OCI-LY1 (cell line): ENCODE measurements at regions not wholly inside any gene's neighbourhood (a gene's known extent, or its start where the extent isn't known, plus 50 kb on each side); places are given as distances from the start of the nearest gene placed in this dataset.

Experiments used
- H2AFZ ChIP-seq: fragments of 200-600 bp; sonication (generic), shearing (Covaris generic); 2 replicates; pipeline ENCODE4 v1.6.0; 2014; ENCODE audit warnings: antibody characterized with exemption, mild to moderate bottlenecking, low read length
- H3F3A ChIP-seq: fragments of 200-600 bp; sonication (generic), shearing (Covaris generic); 2 replicates; pipeline ENCODE4 v1.6.0; 2014; ENCODE audit warnings: mild to moderate bottlenecking, antibody characterized with exemption, low read length, moderate library complexity; ENCODE audit not compliant: insufficient read depth
- H3K27ac ChIP-seq: fragments of 200-600 bp; sonication (generic); 2 replicates; pipeline ENCODE4 v1.5.1; 2014; ENCODE audit warnings: low read length, mixed run types, mild to moderate bottlenecking, low read depth; ENCODE audit not compliant: poor library complexity, severe bottlenecking
- H3K27me3 ChIP-seq: fragments of 200-600 bp; sonication (generic); 2 replicates; pipeline ENCODE4 v1.6.0; 2014; ENCODE audit warnings: antibody characterized with exemption, mild to moderate bottlenecking, low read length, moderate library complexity; ENCODE audit not compliant: insufficient read depth
- H3K36me3 ChIP-seq: fragments of 200-600 bp; sonication (generic); 2 replicates; pipeline ENCODE4 v1.6.1; 2014; ENCODE audit warnings: mild to moderate bottlenecking, antibody characterized with exemption, low read length, moderate library complexity, mixed read lengths; ENCODE audit not compliant: insufficient read depth
- H3K4me1 ChIP-seq: fragments of 200-600 bp; sonication (generic); 2 replicates; pipeline ENCODE4 v1.5.1; 2014; ENCODE audit warnings: mild to moderate bottlenecking, low read length, moderate library complexity; ENCODE audit not compliant: insufficient read depth, severe bottlenecking
- H3K4me2 ChIP-seq: fragments of 200-600 bp; sonication (generic), shearing (Covaris generic); 2 replicates; pipeline ENCODE4 v1.6.1; 2014; ENCODE audit warnings: low read length
- H3K4me3 ChIP-seq: fragments of 200-600 bp; sonication (generic); 2 replicates; pipeline ENCODE4 v1.5.1; 2014; ENCODE audit warnings: low read length, low read depth, mild to moderate bottlenecking, mixed read lengths; ENCODE audit not compliant: poor library complexity, severe bottlenecking
- H3K79me2 ChIP-seq: fragments of 200-600 bp; shearing (Covaris generic); 2 replicates; pipeline ENCODE4 v1.6.1; 2016; ENCODE audit warnings: mixed run types, low read length, mixed read lengths; ENCODE audit not compliant: insufficient read depth
- H3K9ac ChIP-seq: fragments of 200-600 bp; sonication (generic), shearing (Covaris generic); 2 replicates; pipeline ENCODE4 v1.6.1; 2014; ENCODE audit warnings: mild to moderate bottlenecking, low read length, mixed read lengths
- H3K9me2 ChIP-seq: fragments of 200-600 bp; sonication (generic), shearing (Covaris generic); 2 replicates; pipeline ENCODE4 v1.6.1; 2014; ENCODE audit warnings: low read depth, mild to moderate bottlenecking, low read length, mixed read lengths
- H3K9me3 ChIP-seq: fragments of 200-600 bp; shearing (Covaris generic); 2 replicates; pipeline ENCODE4 v1.6.1; 2014; ENCODE audit warnings: low read length, mixed read lengths
- H4K20me1 ChIP-seq: fragments of 200-600 bp; sonication (generic), shearing (Covaris generic); 2 replicates; pipeline ENCODE4 v1.6.0; 2016; ENCODE audit warnings: mild to moderate bottlenecking, low read length; ENCODE audit not compliant: insufficient read depth
- CTCF ChIP-seq: fragments of 200-600 bp; sonication (generic), shearing (Covaris generic); IDR thresholded peaks from 2 replicates; pipeline ENCODE4 v1.5.1; 2017; ENCODE audit warnings: mild to moderate bottlenecking, antibody characterized with exemption, low read length, moderate library complexity, mixed read lengths
- EZH2 ChIP-seq: fragments of 200-600 bp; sonication (generic), shearing (Covaris generic); IDR thresholded peaks from 2 replicates; pipeline ENCODE4 v1.8.0; 2017; ENCODE audit warnings: borderline replicate concordance, mixed run types, mild to moderate bottlenecking, antibody characterized with exemption, low read length, moderate library complexity, mixed read lengths

GRCh38 chr6:86856379-86856778, 80.9 kb upstream of the HTR1E start:
- no peak overlapping the region for H3K9ac ChIP-seq
- H3K79me2 ChIP-seq, result no peaks in the 10 kb centered on the region
- no peaks in the 10 kb centered on the region for H3K36me3 ChIP-seq
- no peaks in the 10 kb centered on the region for H3K4me1 ChIP-seq
- H3K4me3 ChIP-seq, result no peak overlapping the region
- TF ChIP-seq EZH2, result no peak
- TF ChIP-seq CTCF, result no peak
- no peak overlapping the region for H2AFZ ChIP-seq
- H3K9me3 ChIP-seq, result no peaks in the 10 kb centered on the region
- no peaks in the 10 kb centered on the region for H3K27me3 ChIP-seq
- H3K27ac ChIP-seq, result no peak overlapping the region
- H4K20me1 ChIP-seq, result no peaks in the 10 kb centered on the region
- H3K9me2 ChIP-seq, result no peaks in the 10 kb centered on the region
- no peak overlapping the region for H3K4me2 ChIP-seq
- H3F3A ChIP-seq, result no peaks in the 10 kb centered on the region

GRCh38 chr6:86848986-86849385, 88.3 kb upstream of the HTR1E start:
- Histone ChIP-seq H3K9me3 (no peaks in the 10 kb centered on the region), H3K27ac (no peak overlapping the region), H3K79me2 (no peaks in the 10 kb centered on the region), H3K27me3 (no peaks in the 10 kb centered on the region), H3K9ac (no peak overlapping the region), H3K4me3 (no peak overlapping the region), H3K4me1 (no peaks in the 10 kb centered on the region), H4K20me1 (no peaks in the 10 kb centered on the region), H3K36me3 (no peaks in the 10 kb centered on the region), H2AFZ (no peak overlapping the region), H3K4me2 (no peak overlapping the region), H3F3A (no peaks in the 10 kb centered on the region), H3K9me2 (no peaks in the 10 kb centered on the region)
- no peak for TF ChIP-seq CTCF
- no peak for TF ChIP-seq EZH2

- Histone ChIP-seq H3K79me2 (no peaks in the 10 kb centered on the region), H3F3A (no peaks in the 10 kb centered on the region), H3K9me2 (no peaks in the 10 kb centered on the region), H4K20me1 (no peaks in the 10 kb centered on the region), H3K9me3 (no peaks in the 10 kb centered on the region), H3K27ac (no peak overlapping the region), H3K27me3 (no peaks in the 10 kb centered on the region), H2AFZ (no peak overlapping the region), H3K4me2 (no peak overlapping the region), H3K4me3 (no peak overlapping the region), H3K4me1 (no peaks in the 10 kb centered on the region), H3K36me3 (no peaks in the 10 kb centered on the region), H3K9ac (no peak overlapping the region)
- TF ChIP-seq EZH2, result no peak
- no peak for TF ChIP-seq CTCF
Measured at GRCh38 chr6:86832686-86833085, 104.6 kb upstream of the HTR1E start.
